HG03575 (cell line): ENCODE measurements at regions not wholly inside any gene's neighbourhood (a gene's known extent, or its start where the extent isn't known, plus 50 kb on each side); places are given as distances from the start of the nearest gene placed in this dataset.

Experiments
- ATAC-seq: cut with Tn5 transposase; IDR thresholded peaks from one replicate; pipeline ENCODE4 v1.9.1; 2021; ENCODE audit not compliant: unreplicated experiment, insufficient number of reproducible peaks, low FRiP score; ENCODE audit errors: extremely low read depth

DNA sequence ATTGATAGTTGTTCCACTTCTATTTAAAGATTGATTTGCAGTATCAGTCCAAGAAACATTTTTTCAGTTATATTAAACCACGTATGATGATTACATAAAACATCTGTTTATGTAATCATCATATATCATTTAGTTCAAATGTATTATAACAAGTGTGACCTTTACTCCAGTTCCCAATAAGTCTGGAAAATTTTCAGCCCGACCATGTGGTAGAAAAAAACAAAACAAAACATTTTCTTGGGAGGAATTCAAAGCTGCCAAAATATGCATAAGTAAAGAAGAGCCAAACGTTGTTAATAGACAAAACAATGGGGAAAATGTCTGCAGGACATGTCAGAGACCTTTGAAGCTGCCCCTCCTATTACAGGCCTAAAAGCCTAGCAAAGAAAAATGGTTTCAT lies 709.1 kb downstream of the FAT4 start:
- ATAC-seq: no peak

DNA sequence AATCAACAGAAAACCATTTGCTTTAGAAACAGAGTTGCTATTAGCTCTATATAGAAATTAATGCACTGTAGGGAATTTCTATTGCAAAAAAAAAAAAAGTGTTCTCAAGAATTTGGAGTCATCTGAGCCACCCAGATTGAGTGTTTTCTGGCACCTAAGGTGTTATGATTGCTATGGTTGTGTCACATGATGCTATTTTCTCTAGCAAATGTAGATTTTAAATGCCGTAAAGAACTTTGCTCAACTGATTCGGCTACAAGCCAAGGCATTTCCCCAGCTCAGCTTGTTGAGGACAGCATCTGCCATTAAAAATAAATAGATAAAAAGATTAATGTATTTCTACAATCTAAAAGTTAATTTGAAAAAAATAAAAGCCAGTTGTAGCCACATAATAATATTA lies 712.8 kb downstream of the FAT4 start:
- ATAC-seq: no peak

DNA sequence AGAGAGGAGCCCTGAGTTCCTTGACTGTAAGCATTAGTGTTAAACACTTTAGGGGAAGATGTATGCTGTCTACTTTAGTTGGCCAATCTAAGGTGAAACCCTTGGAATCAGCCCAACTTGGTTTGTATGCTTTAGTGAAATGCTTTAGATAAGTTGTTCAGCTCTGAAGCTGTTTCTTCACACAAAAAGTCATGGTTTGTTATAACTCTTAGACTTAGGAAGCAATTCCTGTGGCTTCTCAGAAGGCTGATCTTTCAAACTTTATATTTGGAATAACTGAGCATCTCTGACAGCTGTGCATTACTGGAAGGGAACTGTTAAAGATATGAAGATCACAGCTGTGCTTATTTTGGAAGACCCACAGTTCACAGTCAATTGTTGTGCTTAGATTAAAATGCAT lies 714.1 kb downstream of the FAT4 start:
- no peak for ATAC-seq

DNA sequence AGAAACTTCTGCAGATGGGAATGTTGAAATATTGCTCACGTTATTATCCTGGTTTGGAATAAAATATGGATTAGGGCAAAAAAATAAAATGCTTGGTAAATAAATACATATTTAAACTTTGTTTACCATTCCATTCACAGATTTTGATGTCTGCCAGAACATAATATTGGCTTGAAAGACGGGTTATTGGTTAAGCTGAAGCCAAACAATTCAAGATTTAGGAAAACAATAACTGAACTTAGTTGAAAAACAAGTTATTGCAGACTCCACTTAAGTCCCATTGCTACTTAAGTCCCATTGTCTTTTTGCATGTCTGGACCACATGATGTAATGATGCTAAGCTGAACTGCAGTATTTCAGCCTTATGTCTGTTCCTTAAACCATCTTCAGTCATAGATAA lies 722.5 kb downstream of the FAT4 start:
- no peak for ATAC-seq

DNA sequence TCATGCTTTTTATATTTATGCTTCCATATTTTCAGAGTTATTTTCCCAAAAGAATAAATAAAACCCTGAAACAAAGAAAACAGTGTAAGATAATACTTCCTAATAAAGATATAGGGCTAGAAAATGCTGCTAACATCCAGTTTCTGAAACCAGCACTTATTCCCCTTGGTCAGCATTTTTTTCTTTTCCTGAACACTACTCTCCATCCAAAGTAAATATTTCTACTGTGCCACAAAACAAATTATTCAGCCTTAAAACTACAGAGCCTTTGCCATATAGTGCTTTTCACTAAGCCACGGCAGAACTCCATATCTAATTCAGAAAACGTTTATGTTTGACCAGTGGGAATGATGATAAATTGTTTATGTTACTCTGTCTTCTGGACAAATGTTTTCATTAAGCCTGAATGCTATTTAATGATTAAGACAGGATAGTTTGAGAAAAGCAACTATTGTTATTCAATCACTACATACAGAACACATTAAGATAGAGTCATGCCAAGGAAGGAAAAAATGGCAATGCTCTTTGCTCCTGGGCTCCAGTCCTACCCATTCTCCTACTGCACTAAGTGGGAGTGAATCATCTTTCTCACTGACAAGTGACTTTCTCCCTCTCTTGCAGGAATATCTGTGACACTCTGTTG lies 723.9 kb downstream of the FAT4 start:
- ATAC-seq: no peak

DNA sequence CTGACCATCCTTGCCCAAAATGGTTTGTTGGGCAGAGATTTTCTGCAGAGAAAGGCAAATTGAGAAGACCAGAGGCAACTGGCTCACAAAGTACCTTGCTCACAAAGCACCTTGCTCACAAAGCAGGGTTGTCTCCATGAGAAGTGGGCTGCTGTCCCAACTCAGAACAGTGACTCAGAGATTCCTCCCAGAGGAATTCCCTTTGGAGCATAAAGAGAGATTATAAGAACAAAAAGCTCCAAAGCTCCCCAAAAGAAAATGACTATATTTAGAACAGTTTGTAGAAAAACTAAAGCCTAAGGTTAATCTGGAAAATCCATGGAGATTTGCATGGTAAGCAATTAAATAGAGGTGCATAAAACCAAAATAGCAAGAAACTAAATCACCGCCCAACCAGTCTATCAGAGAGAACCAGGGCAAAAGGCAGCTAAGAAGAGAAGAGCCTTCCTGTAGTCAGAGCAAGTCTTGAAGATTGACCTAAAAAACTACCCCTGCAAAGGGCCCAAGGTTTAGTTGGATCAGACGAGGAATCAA lies 731.4 kb downstream of the FAT4 start:
- ATAC-seq: no peak

DNA sequence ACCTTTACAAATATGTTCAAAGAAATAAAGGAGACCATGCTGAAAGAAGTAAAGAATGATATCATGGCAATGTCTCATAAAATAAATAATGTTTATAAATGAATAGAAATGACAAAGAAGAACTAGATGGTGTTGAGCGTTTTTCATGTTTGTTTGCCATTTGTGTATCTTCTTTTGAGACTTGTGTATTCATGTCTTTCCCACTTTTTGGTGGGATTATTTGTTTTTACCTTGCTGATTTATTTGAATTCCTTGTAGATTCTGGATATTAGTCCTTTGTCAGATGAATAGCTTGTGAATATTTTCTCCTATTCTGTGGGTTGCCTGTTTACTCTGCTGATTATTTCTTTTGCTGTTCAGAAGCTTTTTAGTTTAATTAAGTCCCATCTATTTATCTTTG lies 732.4 kb downstream of the FAT4 start:
- ATAC-seq: no peak

DNA sequence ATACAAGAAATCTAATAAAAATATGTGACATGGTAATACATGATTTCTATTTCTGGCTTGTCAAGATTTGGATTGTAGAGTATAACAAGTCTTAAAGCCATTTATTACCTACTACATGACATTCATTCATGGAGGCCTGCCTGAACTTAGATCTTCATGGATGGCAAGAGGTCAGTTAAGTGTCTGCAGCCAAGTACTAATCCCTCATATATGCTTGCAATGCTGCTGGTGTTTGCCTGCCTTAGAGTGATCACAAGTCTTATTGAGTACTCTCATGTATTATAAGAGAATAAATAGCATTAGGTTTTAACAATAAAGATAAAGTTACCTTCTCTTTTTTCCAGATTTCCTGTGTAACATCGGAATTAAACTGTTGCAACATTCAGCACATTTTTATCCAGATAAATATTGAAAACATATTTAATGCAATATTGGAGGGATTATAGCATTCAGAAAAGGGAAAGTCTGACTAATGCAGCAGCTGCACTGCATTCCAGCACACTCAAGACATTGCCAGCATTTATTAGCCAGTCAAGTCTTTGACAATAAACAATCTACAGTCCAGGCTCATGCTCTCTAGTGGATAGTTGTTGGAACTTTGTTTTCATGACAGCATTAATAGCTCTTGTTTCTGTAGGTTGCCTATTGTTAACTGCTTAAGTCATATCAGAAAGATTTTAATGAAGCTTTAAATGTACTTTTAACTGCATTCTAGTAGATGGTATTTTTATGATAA lies 737.1 kb downstream of the FAT4 start:
- ATAC-seq: no peak

DNA sequence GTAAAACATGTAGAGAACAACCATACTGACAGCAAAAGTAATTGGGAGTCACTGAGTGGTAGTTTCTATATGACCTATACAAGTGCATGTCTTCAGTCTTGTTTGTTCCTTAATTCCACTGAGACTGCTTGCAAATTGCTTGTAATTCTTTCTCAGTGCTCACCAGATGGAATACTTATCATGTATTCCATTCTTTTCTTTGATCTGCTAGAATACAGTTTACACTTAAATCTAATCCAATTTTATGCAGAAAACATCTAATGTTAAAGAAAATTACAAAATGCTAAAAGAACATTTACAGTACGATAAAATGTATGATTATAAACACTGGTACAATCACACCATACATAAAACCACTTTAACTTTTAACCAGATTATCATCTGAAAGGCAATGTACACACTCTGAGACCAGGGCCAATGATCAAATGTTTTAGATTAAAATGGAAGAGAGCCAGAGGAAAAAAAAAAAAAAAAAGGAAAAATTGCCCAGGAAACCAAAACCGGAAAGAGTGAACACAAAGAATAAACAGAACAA lies 741.4 kb downstream of the FAT4 start:
- no peak for ATAC-seq

DNA sequence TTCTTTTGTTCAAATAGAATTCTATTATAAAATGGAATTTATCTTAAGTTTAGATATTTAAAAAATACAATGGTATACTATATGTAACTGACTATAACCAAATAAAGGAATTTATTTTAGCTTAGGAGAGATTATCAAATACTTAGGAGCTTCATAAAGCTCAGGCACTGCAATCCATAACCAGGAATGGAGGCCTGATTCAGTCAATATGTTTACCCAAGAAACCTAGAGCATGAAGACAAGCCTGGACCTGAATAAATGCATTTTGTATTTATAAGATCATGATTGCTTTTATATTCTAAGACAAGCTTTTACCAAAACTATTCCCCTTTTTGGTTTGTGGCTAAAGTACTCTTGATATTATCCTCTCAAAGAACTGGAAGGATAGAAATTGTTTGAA lies 742.6 kb downstream of the FAT4 start:
- no peak for ATAC-seq

DNA sequence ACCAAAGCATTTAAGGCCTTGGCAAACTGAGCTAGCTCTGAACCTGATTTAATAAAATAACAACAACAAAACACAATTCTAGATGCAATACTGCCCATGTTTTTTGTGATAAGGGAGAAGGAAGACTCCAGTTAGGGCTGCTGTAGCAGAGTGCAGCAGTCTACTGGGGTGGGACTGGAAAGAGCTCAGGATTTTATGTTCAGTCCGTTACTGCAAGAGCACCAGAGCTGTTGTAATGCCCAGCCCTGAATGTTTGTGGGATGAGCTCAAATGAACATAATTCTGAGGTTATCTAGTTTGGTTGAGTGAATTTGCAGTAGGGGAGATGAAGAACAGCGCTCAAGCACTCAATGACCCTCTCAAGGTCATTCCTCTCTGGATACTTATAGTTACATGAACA lies 743.8 kb downstream of the FAT4 start:
- ATAC-seq: no peak

DNA sequence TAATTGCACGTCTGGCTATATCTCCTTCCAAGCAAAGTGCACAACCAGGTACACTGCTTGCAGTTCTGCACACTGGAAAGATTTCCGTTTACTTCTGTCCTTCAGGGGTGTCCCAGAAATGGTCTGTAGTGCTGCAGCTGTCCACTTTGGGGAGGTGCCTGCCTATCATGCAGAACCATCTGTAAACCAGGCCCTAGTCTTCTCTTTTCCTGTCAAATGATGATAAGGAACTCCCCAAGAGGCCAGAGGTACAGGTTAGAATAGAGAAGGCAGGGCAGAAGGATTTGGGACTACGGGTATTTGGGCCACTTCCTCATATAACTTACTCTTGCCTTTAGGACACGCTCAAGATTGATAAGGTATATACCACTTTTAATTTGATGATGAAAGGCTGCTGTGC lies 746.9 kb downstream of the FAT4 start:
- ATAC-seq: no peak

DNA sequence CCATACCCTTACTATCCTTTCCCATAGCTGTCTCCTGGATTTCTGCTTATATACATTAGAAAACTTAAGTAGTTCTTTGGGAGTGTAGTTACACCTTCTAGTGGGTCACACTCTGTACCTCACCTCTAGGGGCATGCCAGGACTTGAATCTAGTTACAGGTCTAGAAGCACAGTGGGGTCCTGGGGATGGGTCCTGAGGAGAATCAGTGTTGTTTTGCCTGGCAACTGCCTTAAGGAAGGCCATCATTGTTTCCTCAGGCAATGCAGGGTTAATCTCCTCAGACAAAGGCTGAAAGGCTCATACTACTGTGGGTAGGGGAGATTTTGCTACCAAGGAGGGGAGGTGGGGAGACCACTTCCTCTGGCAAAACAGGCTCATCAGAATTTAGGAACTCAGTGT lies 750.3 kb downstream of the FAT4 start:
- no peak for ATAC-seq

DNA sequence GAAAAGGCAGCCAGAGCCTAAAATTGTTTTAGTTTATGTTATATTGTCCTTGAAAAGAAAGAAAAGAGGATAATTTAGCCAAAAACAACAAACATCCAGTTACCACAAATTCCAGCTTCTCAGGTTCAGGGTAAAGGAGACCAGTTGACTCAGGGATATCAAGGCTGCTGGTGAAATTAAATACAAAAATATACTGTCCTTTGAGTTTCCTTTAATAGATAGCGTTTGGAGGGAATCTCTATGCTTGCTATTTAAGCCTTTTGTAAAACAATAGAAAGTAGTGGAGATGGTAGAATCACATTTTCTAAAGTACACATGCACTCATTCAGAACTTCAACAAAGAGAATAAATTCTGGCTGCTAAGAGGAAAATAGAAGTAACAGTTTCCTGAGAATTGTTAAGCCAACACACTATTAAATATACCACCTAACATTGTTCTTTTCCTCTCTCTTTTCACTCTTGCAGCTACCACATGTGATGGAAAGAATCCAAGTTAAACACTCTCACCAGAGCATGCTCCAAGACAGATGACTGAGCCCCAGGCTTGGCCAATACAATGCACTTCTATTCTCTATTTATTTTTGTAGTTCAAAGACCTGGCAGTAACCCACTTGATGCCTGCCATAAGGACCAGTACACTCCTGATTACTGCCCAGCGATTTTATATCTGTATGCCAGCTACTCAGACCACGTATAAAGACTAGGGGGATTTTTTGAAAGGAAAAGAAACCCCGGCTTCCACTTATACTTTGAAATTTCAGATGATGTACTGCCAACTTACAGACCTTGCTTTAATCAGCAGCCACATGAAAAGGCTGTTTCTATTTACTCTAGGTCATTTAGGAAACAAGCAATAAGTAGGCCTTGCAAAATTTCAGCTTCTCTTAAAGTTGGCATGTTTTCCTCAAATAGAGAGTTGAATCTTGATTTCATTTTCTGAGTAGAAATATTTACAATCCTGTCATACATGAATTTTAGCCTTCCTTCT lies 756.9 kb downstream of the FAT4 start:
- ATAC-seq: no peak

DNA sequence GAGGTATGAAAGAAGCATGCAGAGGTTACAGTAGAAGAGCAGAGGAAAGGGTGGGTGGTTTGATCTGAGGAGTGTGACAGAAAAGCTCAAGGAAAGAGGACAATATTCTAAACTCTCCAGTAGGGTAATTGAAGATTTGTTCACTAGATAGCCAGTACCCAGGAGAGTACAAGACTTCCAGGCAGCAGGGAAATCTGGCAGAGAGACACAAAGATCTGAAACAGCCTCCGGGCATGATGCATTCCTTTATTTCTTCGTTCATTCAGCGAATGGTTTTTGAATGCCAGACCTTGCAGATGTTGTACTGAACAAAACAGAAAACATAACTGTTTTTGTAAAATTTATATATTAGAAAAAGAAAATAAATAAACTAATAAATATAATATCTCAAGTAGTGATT lies 766.6 kb downstream of the FAT4 start:
- ATAC-seq: no peak

DNA sequence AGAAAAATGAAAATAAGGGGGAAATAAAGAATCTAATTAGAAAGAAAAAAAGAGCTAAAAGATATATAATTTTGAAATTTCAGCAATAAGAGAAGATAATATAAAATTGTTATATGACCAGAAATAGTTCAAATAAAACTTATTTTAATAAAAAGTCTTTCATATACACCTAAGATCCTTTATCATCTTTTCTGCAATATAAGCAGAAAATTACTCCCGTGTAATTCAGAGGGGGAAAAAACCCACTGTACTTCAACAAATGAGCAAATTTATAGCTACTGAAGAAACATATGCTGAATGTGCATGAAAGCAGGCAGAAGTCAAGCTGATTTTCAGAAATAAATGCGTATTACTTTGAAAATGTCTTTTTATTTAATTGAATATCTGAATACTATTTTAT lies 771.3 kb downstream of the FAT4 start:
- ATAC-seq: no peak

DNA sequence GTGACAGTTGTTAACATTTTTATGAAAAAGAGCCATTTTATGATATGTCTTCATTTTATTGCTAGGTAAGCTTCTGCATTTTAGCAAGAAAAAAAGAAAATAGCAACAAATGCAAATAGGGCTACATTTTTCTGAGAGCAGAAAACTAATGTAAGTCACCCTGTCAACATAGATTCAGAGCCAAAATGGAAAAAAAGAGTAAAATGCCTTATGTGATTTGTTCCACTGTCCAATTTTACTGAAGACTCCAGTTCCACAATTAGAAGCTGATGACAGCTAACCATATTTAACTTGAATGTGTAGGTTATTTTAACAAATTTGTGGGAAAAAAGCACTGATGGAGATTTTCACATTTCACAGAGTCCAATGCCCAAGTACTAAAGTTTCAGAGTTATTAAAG lies 772.3 kb downstream of the FAT4 start:
- no peak for ATAC-seq

DNA sequence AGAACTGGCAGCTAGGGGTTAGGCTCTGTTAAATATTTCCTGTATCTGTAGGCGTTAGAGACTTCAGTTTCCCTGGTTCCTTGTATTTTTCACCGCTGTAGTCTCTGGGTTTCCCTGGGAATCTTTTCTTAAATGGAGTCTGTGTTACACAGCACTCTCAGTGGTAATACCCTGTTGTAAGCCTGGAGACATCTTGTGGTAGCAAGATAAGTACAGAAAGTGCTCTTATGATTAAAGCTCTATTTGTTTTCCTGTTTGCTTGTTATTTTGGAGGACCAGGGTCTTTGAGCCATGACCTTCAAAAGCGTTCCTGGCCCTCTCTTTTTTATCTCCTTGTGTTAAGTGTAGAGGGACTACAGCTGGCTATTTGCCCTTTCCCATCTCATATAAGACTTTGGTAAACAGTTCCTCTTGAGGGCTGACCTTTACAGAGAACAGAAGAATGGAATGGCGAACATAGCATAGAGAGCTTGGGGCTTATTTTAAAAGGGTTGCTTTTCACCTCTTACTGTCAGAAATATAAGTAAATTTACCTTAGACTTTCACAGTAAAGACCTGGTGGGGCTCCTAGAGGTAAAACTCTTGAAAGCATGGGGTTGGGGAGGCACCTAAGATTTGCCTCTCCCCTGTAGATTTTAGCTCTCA lies 782.5 kb downstream of the FAT4 start:
- ATAC-seq: no peak

DNA sequence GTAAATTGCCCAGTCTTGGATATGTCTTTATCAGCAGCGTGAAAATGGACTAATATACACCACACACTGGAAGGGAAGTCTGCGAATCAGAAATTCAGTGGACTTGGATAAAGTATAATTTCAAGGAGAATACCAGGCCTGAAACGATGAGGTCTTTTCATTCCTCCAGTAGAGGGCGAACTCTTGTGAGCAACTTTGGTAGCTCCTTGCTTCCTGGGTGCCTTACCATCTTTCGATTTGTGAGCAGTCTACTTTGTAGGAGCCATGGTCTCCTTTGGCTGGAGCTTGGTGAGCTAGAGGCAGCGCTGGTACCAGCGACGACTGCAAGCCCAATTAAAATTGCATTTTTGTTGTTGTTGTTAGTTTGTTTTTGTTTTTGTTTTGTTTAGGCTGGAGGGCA lies 791.9 kb downstream of the FAT4 start:
- ATAC-seq: no peak
